ENCODE measurements at regions not wholly inside any gene's neighbourhood (a gene's known extent, or its start where the extent isn't known, plus 50 kb on each side); places are given as distances from the start of the nearest gene placed in this dataset.
"Not testable (repeated sequence)": the region's sequence is repeated elsewhere in the genome, so short reads cannot be mapped to it uniquely, and the experiment has no call there.

DNA sequence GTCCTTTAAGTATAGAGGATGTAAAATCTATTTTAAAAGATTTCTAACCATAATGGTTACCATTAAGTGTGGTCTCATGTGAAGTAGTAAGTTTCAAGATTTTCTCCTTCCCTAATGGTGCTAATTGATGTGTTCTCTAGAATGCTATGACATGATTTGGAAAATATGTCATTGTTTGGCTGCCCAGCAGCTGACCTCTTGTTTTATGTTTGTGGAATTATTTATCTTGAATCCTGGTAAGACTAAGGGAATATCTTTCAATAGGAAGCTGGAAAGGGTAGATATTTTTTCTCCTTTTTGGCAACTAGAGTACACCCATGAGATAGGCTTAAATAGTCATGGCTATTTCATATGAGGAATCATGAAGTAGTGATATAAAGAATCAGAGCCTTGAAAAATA lies 139.8 kb upstream of the CHODL start:
- peaks cover 1% of the 10 kb centered on the region for H3K9me3 Mint-ChIP-seq (ENCODE audit: unreplicated experiment)
- TF ChIP-seq, protein P1, sequence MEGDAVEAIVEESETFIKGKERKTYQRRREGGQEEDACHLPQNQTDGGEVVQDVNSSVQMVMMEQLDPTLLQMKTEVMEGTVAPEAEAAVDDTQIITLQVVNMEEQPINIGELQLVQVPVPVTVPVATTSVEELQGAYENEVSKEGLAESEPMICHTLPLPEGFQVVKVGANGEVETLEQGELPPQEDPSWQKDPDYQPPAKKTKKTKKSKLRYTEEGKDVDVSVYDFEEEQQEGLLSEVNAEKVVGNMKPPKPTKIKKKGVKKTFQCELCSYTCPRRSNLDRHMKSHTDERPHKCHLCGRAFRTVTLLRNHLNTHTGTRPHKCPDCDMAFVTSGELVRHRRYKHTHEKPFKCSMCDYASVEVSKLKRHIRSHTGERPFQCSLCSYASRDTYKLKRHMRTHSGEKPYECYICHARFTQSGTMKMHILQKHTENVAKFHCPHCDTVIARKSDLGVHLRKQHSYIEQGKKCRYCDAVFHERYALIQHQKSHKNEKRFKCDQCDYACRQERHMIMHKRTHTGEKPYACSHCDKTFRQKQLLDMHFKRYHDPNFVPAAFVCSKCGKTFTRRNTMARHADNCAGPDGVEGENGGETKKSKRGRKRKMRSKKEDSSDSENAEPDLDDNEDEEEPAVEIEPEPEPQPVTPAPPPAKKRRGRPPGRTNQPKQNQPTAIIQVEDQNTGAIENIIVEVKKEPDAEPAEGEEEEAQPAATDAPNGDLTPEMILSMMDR (IDR thresholded peaks at IDR 0.05; ENCODE audit: partially characterized antibody, unreplicated experiment), result no peak
- H3K27me3 Mint-ChIP-seq (ENCODE audit: unreplicated experiment), result no peaks in the 10 kb centered on the region
- no peak overlapping the region for H3K27ac Mint-ChIP-seq (ENCODE audit: unreplicated experiment)
- H3K36me3 Mint-ChIP-seq (ENCODE audit: unreplicated experiment), result no peaks in the 10 kb centered on the region
- no peak for DNase-seq
- no peak overlapping the region for H3K4me3 Mint-ChIP-seq (ENCODE audit: unreplicated experiment)
- no peaks in the 10 kb centered on the region for H3K4me1 Mint-ChIP-seq (ENCODE audit: low read depth, unreplicated experiment)

DNA sequence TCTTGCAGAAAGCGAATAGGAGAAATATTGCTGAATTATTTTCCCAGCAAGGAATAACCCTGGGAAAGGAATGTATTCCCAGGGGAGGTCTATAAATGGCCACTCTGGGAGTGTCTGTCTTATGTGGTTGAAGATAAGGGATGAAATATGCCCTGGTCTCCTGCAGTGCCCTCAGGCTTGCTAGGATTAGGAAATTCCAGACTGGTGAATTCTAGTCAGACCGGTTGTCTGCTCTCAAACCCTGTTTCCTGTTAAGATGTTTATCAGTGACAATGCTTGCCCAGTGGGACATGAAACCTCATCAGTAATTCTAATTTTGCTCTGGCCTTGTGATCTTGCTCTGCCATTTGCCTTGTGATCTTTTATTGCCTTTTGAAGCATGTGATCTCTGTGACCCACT lies 148.2 kb upstream of the CHODL start:
- H3K27ac Mint-ChIP-seq (ENCODE audit: unreplicated experiment); DNase-seq; H3K4me3 Mint-ChIP-seq (ENCODE audit: unreplicated experiment); H3K27me3 Mint-ChIP-seq (ENCODE audit: unreplicated experiment); H3K36me3 Mint-ChIP-seq (ENCODE audit: unreplicated experiment); H3K9me3 Mint-ChIP-seq (ENCODE audit: unreplicated experiment); H3K4me1 Mint-ChIP-seq (ENCODE audit: low read depth, unreplicated experiment): not testable (repeated sequence)

DNA sequence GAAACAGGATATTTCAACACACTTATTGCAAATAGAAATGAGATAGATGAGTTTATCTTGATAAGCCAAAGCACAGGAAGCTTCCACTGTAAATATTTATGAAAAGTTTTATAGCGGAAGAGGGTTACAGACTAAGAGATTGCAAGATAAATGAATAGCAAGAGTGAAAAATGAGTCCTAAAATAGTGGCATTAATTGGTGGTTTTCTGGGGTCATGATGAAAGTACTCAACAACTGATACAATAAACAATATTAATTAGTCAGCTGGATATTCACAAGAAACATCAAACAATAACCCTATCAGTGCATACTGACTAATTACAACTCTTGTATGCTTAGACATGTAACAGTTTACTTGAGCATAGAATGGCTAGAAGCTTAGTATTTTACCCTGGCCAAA lies 154.8 kb upstream of the CHODL start:
- TF ChIP-seq, protein P1 (IDR thresholded peaks at IDR 0.05; ENCODE audit: partially characterized antibody, unreplicated experiment), result no peak
- Mint-ChIP-seq H3K36me3 (ENCODE audit: unreplicated experiment) (no peaks in the 10 kb centered on the region), H3K4me1 (ENCODE audit: low read depth, unreplicated experiment) (peaks cover 2% of the 10 kb centered on the region), H3K27ac (ENCODE audit: unreplicated experiment) (no peak overlapping the region), H3K4me3 (ENCODE audit: unreplicated experiment) (no peak overlapping the region), H3K27me3 (ENCODE audit: unreplicated experiment) (peaks cover 3% of the 10 kb centered on the region), H3K9me3 (ENCODE audit: unreplicated experiment) (no peaks in the 10 kb centered on the region)
- DNase-seq, result no peak

DNA sequence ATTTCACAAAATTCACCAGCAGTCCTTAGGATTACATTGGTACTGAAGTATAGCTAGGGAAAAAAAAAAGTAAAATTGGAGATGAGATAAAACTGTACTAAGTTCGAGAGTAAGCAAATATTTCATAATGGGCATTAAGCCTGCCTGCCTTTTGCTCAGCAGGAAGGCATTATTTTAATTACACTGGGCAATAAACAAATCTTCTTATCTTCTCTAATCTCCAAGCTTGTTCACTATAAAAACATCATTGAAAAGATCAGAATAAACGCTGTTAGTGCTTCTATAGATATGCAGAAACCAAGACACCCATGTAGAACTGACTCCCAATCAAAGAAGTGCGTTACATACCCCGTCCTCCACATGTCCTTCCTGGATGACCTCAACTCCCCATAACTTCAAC lies 174.2 kb upstream of the CHODL start:
- H3K4me3 Mint-ChIP-seq (ENCODE audit: unreplicated experiment), result no peak overlapping the region
- TF ChIP-seq, protein P1 (IDR thresholded peaks at IDR 0.05; ENCODE audit: partially characterized antibody, unreplicated experiment), result no peak
- no peaks in the 10 kb centered on the region for H3K27me3 Mint-ChIP-seq (ENCODE audit: unreplicated experiment)
- no peaks in the 10 kb centered on the region for H3K36me3 Mint-ChIP-seq (ENCODE audit: unreplicated experiment)
- no peaks in the 10 kb centered on the region for H3K9me3 Mint-ChIP-seq (ENCODE audit: unreplicated experiment)
- H3K27ac Mint-ChIP-seq (ENCODE audit: unreplicated experiment), result no peak overlapping the region
- DNase-seq, result no peak
- H3K4me1 Mint-ChIP-seq (ENCODE audit: low read depth, unreplicated experiment), result no peaks in the 10 kb centered on the region

DNA sequence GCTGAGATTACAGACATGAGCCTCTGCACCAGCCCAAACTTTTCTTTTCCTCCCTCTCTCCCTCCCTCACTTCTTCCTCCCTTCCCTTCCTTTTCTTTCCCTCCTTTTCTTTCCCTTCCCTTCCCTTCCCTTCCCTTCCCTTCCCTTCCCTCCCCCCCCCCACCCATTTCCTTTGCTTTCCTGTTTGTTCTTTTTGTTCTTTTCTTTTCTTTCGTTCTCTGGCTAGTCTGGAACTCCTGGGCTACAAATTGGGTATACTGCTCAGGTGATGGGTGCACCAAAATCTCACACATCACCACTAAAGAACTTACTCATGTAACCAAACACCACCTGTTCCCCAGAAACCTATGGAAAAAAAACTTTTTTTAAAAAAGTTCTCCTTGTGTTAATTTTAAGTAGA lies 174.8 kb upstream of the CHODL start:
- no peak overlapping the region for H3K27ac Mint-ChIP-seq (ENCODE audit: unreplicated experiment)
- H3K4me3 Mint-ChIP-seq (ENCODE audit: unreplicated experiment), result no peak overlapping the region
- DNase-seq, result no peak
- no peaks in the 10 kb centered on the region for H3K9me3 Mint-ChIP-seq (ENCODE audit: unreplicated experiment)
- no peaks in the 10 kb centered on the region for H3K36me3 Mint-ChIP-seq (ENCODE audit: unreplicated experiment)
- H3K27me3 Mint-ChIP-seq (ENCODE audit: unreplicated experiment), result no peaks in the 10 kb centered on the region
- no peaks in the 10 kb centered on the region for H3K4me1 Mint-ChIP-seq (ENCODE audit: low read depth, unreplicated experiment)
- TF ChIP-seq, protein P1 (IDR thresholded peaks at IDR 0.05; ENCODE audit: partially characterized antibody, unreplicated experiment), result no peak

DNA sequence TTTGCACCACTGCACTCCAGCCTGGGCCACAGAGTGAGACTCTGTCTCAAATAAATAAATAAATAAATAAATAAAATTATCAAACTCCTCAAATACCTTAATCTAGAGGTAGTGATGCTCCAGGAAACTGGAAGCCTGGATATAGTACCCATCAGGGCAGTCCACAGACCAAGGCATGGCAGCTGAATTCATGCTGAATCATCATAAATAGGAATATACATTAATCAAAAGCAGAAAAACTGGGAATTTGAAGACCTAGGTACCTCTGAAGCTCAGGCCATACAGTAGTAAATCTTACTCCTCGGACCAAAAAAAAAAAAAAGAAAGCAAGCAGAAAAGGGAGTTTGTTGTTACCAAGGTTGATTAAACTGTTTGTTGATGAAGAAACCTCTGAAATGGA lies 184.2 kb upstream of the CHODL start:
- no peaks in the 10 kb centered on the region for H3K36me3 Mint-ChIP-seq (ENCODE audit: unreplicated experiment)
- H3K27ac Mint-ChIP-seq (ENCODE audit: unreplicated experiment), result no peak overlapping the region
- TF ChIP-seq, protein P1 (IDR thresholded peaks at IDR 0.05; ENCODE audit: partially characterized antibody, unreplicated experiment), result no peak
- no peaks in the 10 kb centered on the region for H3K4me1 Mint-ChIP-seq (ENCODE audit: low read depth, unreplicated experiment)
- no peak overlapping the region for H3K4me3 Mint-ChIP-seq (ENCODE audit: unreplicated experiment)
- peaks cover 2% of the 10 kb centered on the region for H3K27me3 Mint-ChIP-seq (ENCODE audit: unreplicated experiment)
- no peaks in the 10 kb centered on the region for H3K9me3 Mint-ChIP-seq (ENCODE audit: unreplicated experiment)
- DNase-seq, result no peak
